GM21526 (cell line): ENCODE measurements at regions not wholly inside any gene's neighbourhood (a gene's known extent, or its start where the extent isn't known, plus 50 kb on each side); places are given as distances from the start of the nearest gene placed in this dataset.
"Not testable (repeated sequence)": the region's sequence is repeated elsewhere in the genome, so short reads cannot be mapped to it uniquely, and the experiment has no call there.

Experiments
- ATAC-seq: cut with Tn5 transposase; IDR thresholded peaks from one replicate; pipeline ENCODE4 v1.9.1; 2021; ENCODE audit warnings: moderate library complexity; ENCODE audit not compliant: unreplicated experiment, low FRiP score

- no peak for ATAC-seq
Observed at GRCh38 chr21:17390569-17390968, 122.3 kb upstream of the CXADR start.

GRCh38 chr21:17391811-17392340 is 121.0 kb upstream of the CXADR start:
- ATAC-seq, result no peak

- no peak for ATAC-seq
Observed at GRCh38 chr21:17393413-17393812, 119.4 kb upstream of the CXADR start.

GRCh38 chr21:17396948-17397347 is 115.9 kb upstream of the CXADR start:
- no peak for ATAC-seq

- no peak for ATAC-seq
Observed at GRCh38 chr21:17397703-17398102, 115.1 kb upstream of the CXADR start.

GRCh38 chr21:17398954-17399353 is 113.9 kb upstream of the CXADR start:
- ATAC-seq, result not testable (repeated sequence)

- no peak for ATAC-seq
Observed at GRCh38 chr21:17402937-17403336, 109.9 kb upstream of the CXADR start.

GRCh38 chr21:17406202-17406601 is 106.6 kb upstream of the CXADR start:
- ATAC-seq, result no peak

GRCh38 chr21:17414766-17415165 is 98.1 kb upstream of the CXADR start:
- no peak for ATAC-seq

GRCh38 chr21:17416139-17416538 is 96.7 kb upstream of the CXADR start:
- no peak for ATAC-seq

- no peak for ATAC-seq
Observed at GRCh38 chr21:17422931-17423330, 89.9 kb upstream of the CXADR start.

- no peak for ATAC-seq
Observed at GRCh38 chr21:17427157-17427556, 85.7 kb upstream of the CXADR start.

- peak; percentile 94 for ATAC-seq
Observed at GRCh38 chr21:17427831-17428483, 84.9 kb upstream of the CXADR start.

- peak; percentile 59 for ATAC-seq
Observed at GRCh38 chr21:17428484-17428869, 84.4 kb upstream of the CXADR start.

- no peak for ATAC-seq
Observed at GRCh38 chr21:17428980-17429379, 83.9 kb upstream of the CXADR start.

GRCh38 chr21:17429936-17430335 is 82.9 kb upstream of the CXADR start:
- no peak for ATAC-seq

- no peak for ATAC-seq
Observed at GRCh38 chr21:17432732-17433057, 80.1 kb upstream of the CXADR start.

- no peak for ATAC-seq
Observed at GRCh38 chr21:17433730-17434129, 79.1 kb upstream of the CXADR start.

GRCh38 chr21:17435565-17436543 is 77.0 kb upstream of the CXADR start:
- ATAC-seq, result no peak

GRCh38 chr21:17436626-17437111 is 76.2 kb upstream of the CXADR start:
- no peak for ATAC-seq

- no peak for ATAC-seq
Observed at GRCh38 chr21:17438635-17439034, 74.2 kb upstream of the CXADR start.
